HAP-1 (cell line): ENCODE measurements at regions not wholly inside any gene's neighbourhood (a gene's known extent, or its start where the extent isn't known, plus 50 kb on each side); places are given as distances from the start of the nearest gene placed in this dataset.
A peak's percentile ranks its signal among the peaks of the same experiment; 100 is the strongest.

ENCODE experiments used
- DNase-seq, 2 experiments: peaks; one replicate each; pipeline ENCODE4 v3.0.0-alpha.2; 2016 to 2020; ENCODE audit warnings: low spot score in 2 of 2
- H3K27me3 ChIP-seq: fragments of 250-450 bp; sonication (Bioruptor Pico); 2 replicates; pipeline ENCODE4 v1.5.1; 2020; ENCODE audit warnings: low read depth, mild to moderate bottlenecking, moderate library complexity
- H3K36me3 ChIP-seq: fragments of 250-450 bp; sonication (Bioruptor Pico); replicated peaks from 2 replicates; pipeline ENCODE4 v1.5.1; 2020; ENCODE audit warnings: mild to moderate bottlenecking
- H3K4me1 ChIP-seq: fragments of 250-450 bp; sonication (Bioruptor Pico); 2 replicates; pipeline ENCODE4 v1.5.1; 2020; ENCODE audit warnings: mild to moderate bottlenecking
- H3K4me3 ChIP-seq: fragments of 250-450 bp; sonication (Bioruptor Pico); 2 replicates; pipeline ENCODE4 v1.5.1; 2020; ENCODE audit warnings: mild to moderate bottlenecking, moderate library complexity
- H3K9me3 ChIP-seq: fragments of 250-450 bp; sonication (Bioruptor Pico); 2 replicates; pipeline ENCODE4 v1.5.1; 2020; ENCODE audit warnings: mild to moderate bottlenecking, moderate library complexity
- in situ Hi-C: fragments of 300-500 bp; cut with MboI; formaldehyde crosslinking; loops from 3 replicates; pipeline ENCODE4 v1.14.3; 2020; ENCODE audit warnings: low sequenced_read_pairs, inconsistent platforms, mixed read lengths

DNA sequence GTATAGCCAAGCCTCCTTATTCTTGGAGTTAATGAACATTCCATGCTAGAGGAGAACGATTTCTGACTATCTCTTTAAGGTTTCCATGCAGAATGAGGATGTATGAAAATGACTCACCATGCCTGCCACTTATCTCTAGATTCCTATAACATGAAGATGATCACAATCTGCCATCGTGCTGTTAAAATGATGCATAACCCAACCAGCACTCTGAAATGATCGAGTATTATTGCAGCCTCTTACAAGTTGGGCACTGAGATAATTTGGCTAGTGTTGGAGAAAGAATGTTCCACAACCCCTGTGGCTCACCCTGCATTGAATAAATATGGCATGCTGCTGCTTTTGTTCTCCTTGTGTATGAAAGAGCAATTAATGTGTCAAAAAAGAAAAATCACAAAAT is 1143.6 kb upstream of the WWC1 start:
- no peak for DNase-seq
- no peak overlapping the region for H3K4me3 ChIP-seq
- H3K4me1 ChIP-seq, result no peaks in the 10 kb centered on the region
- no peaks in the 10 kb centered on the region for H3K9me3 ChIP-seq
- H3K36me3 ChIP-seq, result no peaks in the 10 kb centered on the region
- no peaks in the 10 kb centered on the region for H3K27me3 ChIP-seq
- in situ Hi-C loops, result no loop called here

DNA sequence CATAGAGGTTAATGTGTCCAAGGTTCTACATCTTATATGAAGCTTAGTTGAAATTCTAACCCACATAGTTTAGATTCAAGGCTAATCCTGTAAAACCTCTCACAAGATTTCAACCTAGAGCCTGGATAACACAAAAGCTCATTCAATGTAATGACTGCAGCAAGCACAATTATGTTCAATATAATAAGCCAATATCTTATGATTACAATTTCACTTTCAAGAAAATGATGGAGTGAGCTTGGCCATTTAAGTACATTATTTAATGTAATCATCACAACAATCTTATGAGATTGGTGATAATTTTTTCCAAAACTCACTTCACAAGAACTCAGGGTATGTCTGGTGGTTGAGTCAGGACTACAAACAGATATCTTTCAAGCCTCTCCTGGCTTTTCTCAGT is 1140.8 kb upstream of the WWC1 start:
- peaks cover 8% of the 10 kb centered on the region for H3K4me1 ChIP-seq
- DNase-seq, result no peak
- H3K36me3 ChIP-seq, result no peaks in the 10 kb centered on the region
- no peaks in the 10 kb centered on the region for H3K9me3 ChIP-seq
- H3K27me3 ChIP-seq, result no peaks in the 10 kb centered on the region
- in situ Hi-C loops, result no loop called here
- no peak overlapping the region for H3K4me3 ChIP-seq

DNA sequence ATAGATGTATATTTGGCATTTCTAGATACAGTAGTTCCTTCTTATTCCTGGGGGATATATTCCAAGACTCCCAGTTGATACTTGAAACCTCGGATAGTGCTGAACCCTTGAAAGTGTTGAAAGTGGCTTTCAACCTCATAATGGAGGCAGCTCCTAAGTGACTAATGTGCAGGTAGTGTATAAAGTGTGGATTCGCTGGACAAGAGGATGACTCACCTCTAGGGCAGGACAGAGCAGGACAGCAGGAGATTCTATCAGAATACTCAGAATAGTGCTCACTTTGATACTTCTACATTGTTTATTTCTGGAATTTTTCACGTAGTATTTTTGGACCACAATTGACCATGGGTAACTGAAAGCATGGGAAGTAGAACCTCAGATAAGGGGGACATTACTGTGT is 1138.9 kb upstream of the WWC1 start:
- peaks cover 11% of the 10 kb centered on the region for H3K4me1 ChIP-seq
- no peak overlapping the region for H3K4me3 ChIP-seq
- DNase-seq, result no peak
- H3K27me3 ChIP-seq, result no peaks in the 10 kb centered on the region
- in situ Hi-C loops, result no loop called here
- H3K36me3 ChIP-seq, result no peaks in the 10 kb centered on the region
- no peaks in the 10 kb centered on the region for H3K9me3 ChIP-seq

DNA sequence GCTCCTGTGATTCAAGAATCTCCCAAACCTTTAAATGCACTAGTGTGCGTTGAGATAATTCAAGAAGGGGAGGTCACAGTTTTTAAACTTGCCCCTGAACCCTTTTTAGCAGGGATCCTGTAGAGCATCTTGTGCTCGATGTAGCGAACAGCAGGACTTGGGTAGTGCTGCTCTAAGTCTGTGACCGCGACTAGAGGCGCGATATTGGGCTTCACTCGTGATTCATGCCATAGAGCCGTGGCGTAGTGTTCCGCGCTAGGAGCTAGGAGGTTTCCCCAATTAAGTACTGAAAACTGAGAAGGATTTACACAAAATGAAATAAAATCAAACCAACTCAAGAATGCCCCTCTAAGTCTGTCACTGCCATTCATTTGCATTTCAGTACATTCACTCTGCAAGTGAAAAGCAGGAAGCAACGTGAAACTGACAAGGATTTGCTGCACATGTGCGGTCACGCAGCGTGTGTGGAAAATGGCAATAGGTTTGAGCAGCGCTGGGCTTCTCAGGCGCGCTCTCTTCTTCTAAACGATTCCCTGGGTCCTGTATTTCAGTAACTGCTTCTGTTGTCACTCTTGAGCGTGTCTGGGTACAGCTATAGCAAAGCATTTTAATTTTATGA is 1135.9 kb upstream of the WWC1 start:
- no peaks in the 10 kb centered on the region for H3K9me3 ChIP-seq
- no peaks in the 10 kb centered on the region for H3K36me3 ChIP-seq
- no peak overlapping the region for H3K4me3 ChIP-seq
- H3K27me3 ChIP-seq, result no peaks in the 10 kb centered on the region
- DNase-seq, result peak; percentile 54 to 77
- peaks cover 11% of the 10 kb centered on the region for H3K4me1 ChIP-seq
- in situ Hi-C loops, result no loop called here

DNA sequence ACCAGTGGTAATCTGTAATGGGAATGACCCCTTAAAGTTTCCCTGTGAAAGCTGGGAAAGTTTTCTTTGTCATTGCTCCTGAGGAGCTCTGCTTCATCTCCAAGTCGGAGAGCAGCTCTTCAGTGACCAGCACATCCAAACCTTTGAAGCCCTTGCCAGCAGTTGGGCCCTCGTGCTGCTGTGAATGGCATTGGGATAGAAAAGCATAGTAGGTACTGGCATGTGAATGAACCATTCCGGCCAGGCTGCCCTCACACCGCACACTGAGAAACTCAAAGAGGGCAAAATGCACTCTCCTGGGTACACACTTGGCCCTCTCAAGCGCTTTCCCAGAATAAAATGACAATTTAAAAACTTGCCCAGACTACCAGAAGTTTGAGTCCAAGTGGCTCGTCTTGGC is 1135.0 kb upstream of the WWC1 start:
- H3K4me3 ChIP-seq, result no peak overlapping the region
- no peaks in the 10 kb centered on the region for H3K9me3 ChIP-seq
- no peak for DNase-seq
- in situ Hi-C loops, result no loop called here
- no peaks in the 10 kb centered on the region for H3K27me3 ChIP-seq
- no peaks in the 10 kb centered on the region for H3K36me3 ChIP-seq
- H3K4me1 ChIP-seq, result peaks cover 11% of the 10 kb centered on the region

DNA sequence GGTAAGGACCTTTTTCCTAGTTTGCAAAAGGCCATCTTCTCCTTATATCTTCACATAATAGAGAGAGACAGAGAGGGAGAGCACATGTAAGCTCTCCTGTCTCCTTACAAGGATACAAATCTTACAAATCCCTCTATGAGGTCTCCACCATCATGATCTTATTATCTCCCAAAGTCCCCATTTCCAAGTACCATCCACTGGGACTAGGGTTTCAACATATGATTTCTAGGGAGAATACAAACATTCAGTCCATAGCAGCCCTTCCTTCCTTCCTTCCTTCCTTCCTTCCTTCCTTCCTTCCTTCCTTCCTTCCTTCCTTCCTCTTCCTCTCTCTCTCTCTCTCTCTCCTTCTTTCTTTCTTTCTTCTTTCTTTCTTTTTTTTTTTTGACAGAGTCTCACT is 1132.9 kb upstream of the WWC1 start:
- H3K4me1 ChIP-seq, result peaks cover 11% of the 10 kb centered on the region
- no peaks in the 10 kb centered on the region for H3K9me3 ChIP-seq
- no peak overlapping the region for H3K4me3 ChIP-seq
- H3K36me3 ChIP-seq, result no peaks in the 10 kb centered on the region
- in situ Hi-C loops, result no loop called here
- no peaks in the 10 kb centered on the region for H3K27me3 ChIP-seq
- no peak for DNase-seq

DNA sequence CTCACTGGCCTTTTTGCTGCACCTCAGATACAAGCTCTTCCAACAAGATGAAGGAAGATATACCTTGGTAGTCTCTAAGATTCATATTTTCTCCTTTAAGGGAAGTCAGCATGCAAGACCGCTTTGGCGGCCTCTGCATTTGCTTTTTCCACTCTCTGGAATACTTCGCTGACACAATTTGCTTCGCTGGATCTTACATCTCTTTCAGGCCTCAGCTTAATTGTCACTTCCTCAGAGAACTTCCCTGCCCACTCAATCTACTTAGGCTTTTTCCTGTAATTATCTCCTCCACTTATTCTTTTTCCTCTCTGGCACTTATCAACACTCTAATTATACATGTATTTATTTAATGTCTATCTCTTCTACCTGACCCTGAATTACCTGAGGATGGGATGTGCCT is 1131.1 kb upstream of the WWC1 start:
- DNase-seq, result no peak
- peaks cover 6% of the 10 kb centered on the region for H3K4me1 ChIP-seq
- H3K4me3 ChIP-seq, result no peak overlapping the region
- no peaks in the 10 kb centered on the region for H3K27me3 ChIP-seq
- H3K9me3 ChIP-seq, result no peaks in the 10 kb centered on the region
- H3K36me3 ChIP-seq, result no peaks in the 10 kb centered on the region
- in situ Hi-C loops, result no loop called here

DNA sequence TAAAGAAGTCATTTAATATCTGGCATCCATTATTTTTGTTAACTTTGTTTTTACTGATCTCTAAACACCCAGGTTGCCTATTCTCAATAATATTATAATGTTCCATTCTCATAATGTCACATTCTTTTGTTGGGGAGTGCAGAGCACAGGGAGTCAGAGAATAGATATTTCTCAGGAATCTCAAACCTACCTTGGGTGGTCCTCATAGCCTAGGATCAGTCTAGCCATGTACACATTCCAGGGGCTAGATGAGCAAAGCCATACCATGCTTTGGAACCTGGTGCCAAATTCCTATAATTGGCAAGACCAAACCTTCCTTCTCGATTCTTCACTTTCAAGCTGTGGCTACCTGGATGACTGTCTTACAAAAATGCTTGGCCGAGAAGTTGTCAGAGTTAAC is 1124.7 kb upstream of the WWC1 start:
- no peaks in the 10 kb centered on the region for H3K27me3 ChIP-seq
- H3K4me1 ChIP-seq, result peaks cover 9% of the 10 kb centered on the region

DNA sequence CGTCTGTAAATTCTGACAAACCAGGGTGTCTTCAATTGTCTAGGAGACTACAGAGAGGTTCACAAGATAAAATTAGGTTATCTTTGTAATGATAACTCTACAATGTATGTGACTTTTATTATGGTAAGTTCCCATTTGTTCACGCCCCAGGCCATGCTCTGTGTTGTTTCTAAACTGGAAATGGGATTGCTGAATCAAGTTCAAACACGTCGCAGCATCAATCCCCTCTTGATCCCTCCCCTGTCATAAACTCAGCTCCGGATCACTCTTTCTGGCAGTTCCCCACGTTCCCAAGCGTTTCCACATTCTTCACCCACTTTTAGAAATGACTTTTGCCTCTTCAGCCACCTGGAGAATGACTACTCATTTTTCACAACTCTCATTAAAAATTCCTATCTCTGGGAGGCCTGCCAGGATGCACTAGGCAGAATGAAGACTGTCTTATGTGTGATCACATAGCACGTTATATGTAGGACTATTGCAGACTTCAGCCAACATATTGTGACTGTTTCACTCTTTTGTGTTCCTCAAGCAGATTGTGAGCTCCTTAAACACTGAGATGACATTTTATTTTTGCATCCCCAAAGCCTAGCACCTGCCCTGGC is 1124.2 kb upstream of the WWC1 start:
- Histone ChIP-seq H3K9me3 (no peaks in the 10 kb centered on the region), H3K36me3 (no peaks in the 10 kb centered on the region), H3K27me3 (no peaks in the 10 kb centered on the region), H3K4me1 (peaks cover 9% of the 10 kb centered on the region), H3K4me3 (no peak overlapping the region)
- DNase-seq, result peak; percentile 66 to 73
- in situ Hi-C loops, result no loop called here

More for the DNA sequence above, 1124.7 kb upstream of the WWC1 start:
- Histone ChIP-seq H3K9me3 (no peaks in the 10 kb centered on the region), H3K36me3 (no peaks in the 10 kb centered on the region), H3K4me3 (no peak overlapping the region)
- in situ Hi-C loops, result no loop called here
- DNase-seq, result no peak

DNA sequence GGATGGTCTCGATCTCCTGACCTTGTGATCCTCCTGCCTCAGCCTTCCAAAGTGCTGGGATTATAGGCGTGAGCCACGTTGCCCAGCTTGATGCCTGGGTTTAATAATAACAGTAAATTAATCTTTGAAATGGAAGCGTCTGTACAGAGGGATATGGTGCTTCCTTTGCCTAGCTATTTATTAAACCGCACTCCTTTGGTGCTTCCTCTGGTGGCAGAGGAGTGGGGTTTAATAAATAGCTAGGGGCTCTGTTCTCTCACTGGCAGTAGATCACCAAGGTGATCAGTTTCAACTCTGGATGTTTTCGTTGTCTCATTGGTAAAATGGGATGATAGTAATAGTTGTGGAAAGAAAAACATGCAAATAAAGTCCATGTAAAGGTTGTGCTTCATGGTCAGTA is 1122.5 kb upstream of the WWC1 start:
- Histone ChIP-seq H3K4me3 (no peak overlapping the region), H3K36me3 (no peaks in the 10 kb centered on the region), H3K9me3 (no peaks in the 10 kb centered on the region), H3K27me3 (no peaks in the 10 kb centered on the region), H3K4me1 (peaks cover 12% of the 10 kb centered on the region)
- in situ Hi-C loops, result no loop called here
- no peak for DNase-seq

DNA sequence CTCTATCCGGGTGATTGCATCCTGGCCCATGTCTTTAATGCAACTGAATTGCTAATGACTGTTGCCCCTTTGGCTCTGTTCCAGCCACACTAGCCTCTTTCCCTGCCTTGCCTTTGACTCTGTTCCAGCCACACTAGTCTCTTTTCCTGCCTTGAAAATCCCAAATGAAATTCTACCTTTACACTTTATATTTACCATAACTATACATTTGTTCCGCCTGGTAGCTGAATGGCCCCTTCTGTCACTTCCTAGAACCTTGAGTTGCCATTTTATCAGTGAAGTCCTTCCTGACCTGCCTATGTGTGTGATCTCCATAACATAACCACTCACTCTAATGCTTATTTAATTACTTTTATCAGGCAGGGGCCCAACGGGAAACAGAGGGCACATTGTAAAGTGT is 1120.4 kb upstream of the WWC1 start:
- no peaks in the 10 kb centered on the region for H3K36me3 ChIP-seq
- no peak for DNase-seq
- H3K9me3 ChIP-seq, result no peaks in the 10 kb centered on the region
- peaks cover 12% of the 10 kb centered on the region for H3K4me1 ChIP-seq
- in situ Hi-C loops, result no loop called here
- no peaks in the 10 kb centered on the region for H3K27me3 ChIP-seq
- H3K4me3 ChIP-seq, result no peak overlapping the region

DNA sequence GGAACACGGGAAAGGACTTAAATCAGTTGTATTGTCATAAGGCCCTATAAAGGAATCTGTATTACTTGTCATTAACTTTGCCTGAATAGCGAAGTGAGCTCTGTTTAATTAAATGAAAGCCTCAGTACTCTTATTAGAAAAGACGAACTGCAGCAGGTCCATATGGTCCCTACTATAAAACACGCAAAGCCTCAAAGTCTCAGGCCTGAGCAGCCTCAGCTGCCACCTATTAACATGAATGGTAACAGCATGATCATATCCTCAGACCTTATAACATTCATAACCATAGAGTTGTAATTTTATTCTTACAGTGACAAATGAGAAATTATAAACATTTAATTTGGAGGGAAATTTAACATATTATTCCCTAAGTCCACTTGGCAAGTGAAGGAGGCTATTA is 1113.7 kb upstream of the WWC1 start:
- Histone ChIP-seq H3K27me3 (no peaks in the 10 kb centered on the region), H3K4me3 (no peak overlapping the region), H3K9me3 (no peaks in the 10 kb centered on the region), H3K36me3 (no peaks in the 10 kb centered on the region), H3K4me1 (peaks cover 2% of the 10 kb centered on the region; the same call in 1 of the 2 replicates)
- no peak for DNase-seq
- in situ Hi-C loops, result no loop called here

DNA sequence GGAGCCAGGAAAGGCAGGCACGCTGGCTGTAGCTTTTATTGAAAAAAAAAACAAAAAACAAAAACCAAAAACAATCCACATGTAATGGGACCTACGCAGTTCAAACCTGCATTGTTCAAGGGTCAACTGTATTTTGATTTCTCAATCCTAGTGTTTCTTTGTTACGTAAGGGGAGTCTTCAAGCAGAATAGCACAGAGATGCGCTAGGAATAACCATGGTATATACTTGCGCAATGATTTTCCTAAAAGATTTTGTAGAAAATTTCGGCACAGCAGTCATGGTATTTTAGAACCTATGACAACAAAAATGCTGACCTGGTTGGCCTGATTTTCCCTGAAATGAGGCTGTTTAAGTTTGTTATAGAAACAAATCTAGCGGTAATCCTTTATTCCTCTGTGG is 1110.5 kb upstream of the WWC1 start:
- in situ Hi-C loops, result no loop called here
- Histone ChIP-seq H3K9me3 (no peaks in the 10 kb centered on the region), H3K36me3 (no peaks in the 10 kb centered on the region), H3K4me1 (no peaks in the 10 kb centered on the region), H3K4me3 (no peak overlapping the region), H3K27me3 (no peaks in the 10 kb centered on the region)
- DNase-seq, result no peak

DNA sequence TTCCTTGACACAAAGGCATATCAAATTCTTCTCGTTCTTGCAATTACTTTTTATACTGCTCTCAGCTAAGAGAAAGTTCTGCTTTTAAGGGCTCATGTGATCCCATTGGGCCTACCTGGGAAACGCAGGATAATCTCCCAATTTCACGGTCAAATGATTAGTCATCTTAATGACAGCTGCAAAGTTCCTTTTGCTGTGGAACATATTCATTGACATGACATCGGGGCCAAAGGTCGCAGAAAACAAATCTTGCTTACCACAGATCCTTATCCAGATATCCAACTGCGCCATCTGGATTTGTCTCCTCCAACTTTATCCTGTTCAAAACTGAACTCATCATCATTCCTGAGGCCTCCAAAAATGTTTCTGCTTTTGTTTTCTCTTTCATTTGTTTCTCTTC is 1085.6 kb upstream of the WWC1 start:
- Histone ChIP-seq H3K9me3 (no peaks in the 10 kb centered on the region), H3K4me1 (no peaks in the 10 kb centered on the region; the same call in 1 of the 2 replicates), H3K27me3 (no peaks in the 10 kb centered on the region), H3K4me3 (no peak overlapping the region), H3K36me3 (no peaks in the 10 kb centered on the region)
- in situ Hi-C loops, result no loop called here
- no peak for DNase-seq

DNA sequence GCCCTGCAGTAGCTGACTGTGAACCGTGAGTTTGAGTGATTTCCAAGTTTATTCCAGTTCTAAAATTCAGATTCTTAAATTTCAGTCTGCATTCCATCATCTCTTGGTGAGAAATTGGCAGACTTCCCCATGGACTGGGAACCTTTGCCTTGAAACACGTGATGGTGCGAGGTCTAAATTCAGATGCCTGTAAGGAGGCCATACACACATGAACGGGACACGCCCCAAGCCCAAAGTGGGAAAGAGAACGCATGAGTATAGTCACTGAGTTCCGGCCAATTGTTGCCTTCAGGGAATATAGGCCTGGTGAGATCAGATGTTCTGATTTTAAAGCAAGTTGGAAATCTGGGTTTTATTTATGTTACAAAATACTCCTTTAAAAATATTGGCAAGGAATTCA is 1084.4 kb upstream of the WWC1 start:
- Histone ChIP-seq H3K9me3 (no peaks in the 10 kb centered on the region), H3K36me3 (no peaks in the 10 kb centered on the region), H3K27me3 (no peaks in the 10 kb centered on the region), H3K4me3 (no peak overlapping the region), H3K4me1 (no peaks in the 10 kb centered on the region; the same call in 1 of the 2 replicates)
- in situ Hi-C loops, result no loop called here
- DNase-seq, result no peak
